H9 (cell line): ENCODE measurements at regions not wholly inside any gene's neighbourhood (a gene's known extent, or its start where the extent isn't known, plus 50 kb on each side); places are given as distances from the start of the nearest gene placed in this dataset.

Source experiments
- DNase-seq: peaks from one replicate; pipeline ENCODE4 v3.0.0-alpha.2; 2017
- H2AFZ ChIP-seq: one replicate; pipeline ENCODE4 v1.6.1; 2013; ENCODE audit warnings: mild to moderate bottlenecking, low read length, control low read depth, moderate library complexity
- H2AK5ac ChIP-seq: 2 replicates; pipeline ENCODE4 v1.6.1; 2013; ENCODE audit warnings: low read length, control low read depth, mixed read lengths; ENCODE audit not compliant: insufficient read length
- H2BK120ac ChIP-seq: one replicate; pipeline ENCODE4 v1.6.1; 2013; ENCODE audit warnings: low read depth, mild to moderate bottlenecking, low read length, control low read depth, inconsistent platforms; ENCODE audit not compliant: poor library complexity, severe bottlenecking
- H2BK12ac ChIP-seq: 2 replicates; pipeline ENCODE4 v1.6.1; 2013; ENCODE audit warnings: low read length, control low read depth, mixed read lengths, low read depth; ENCODE audit not compliant: insufficient read length
- H2BK15ac ChIP-seq: 2 replicates; pipeline ENCODE4 v1.6.1; 2013; ENCODE audit warnings: low read depth, low read length, control low read depth
- H2BK20ac ChIP-seq: one replicate; pipeline ENCODE4 v1.6.1; 2013; ENCODE audit warnings: low read depth, mild to moderate bottlenecking, low read length, control low read depth, inconsistent platforms; ENCODE audit not compliant: poor library complexity, severe bottlenecking
- H2BK5ac ChIP-seq: 2 replicates; pipeline ENCODE4 v1.6.1; 2013; ENCODE audit warnings: low read length, control low read depth, mixed read lengths; ENCODE audit not compliant: insufficient read length
- H3K14ac ChIP-seq: 2 replicates; pipeline ENCODE4 v1.6.1; 2013; ENCODE audit warnings: low read length, control low read depth; ENCODE audit not compliant: insufficient read depth
- H3K18ac ChIP-seq: 2 replicates; pipeline ENCODE4 v1.6.1; 2013; ENCODE audit warnings: low read depth, mild to moderate bottlenecking, mixed read lengths, low read length, control low read depth; ENCODE audit not compliant: insufficient read length
- H3K23ac ChIP-seq: 2 replicates; pipeline ENCODE4 v1.6.1; 2013; ENCODE audit warnings: low read length, control low read depth, mixed read lengths, low read depth; ENCODE audit not compliant: insufficient read length
- H3K23me2 ChIP-seq: 2 replicates; pipeline ENCODE4 v1.6.1; 2013; ENCODE audit warnings: low read depth, mild to moderate bottlenecking, mixed read lengths, low read length, control low read depth; ENCODE audit not compliant: insufficient read length, poor library complexity, severe bottlenecking
- H3K27ac ChIP-seq: 2 replicates; pipeline ENCODE4 v1.5.1; 2013; ENCODE audit warnings: low read length, control low read depth, mixed read lengths, low read depth; ENCODE audit not compliant: insufficient read length
- H3K27me3 ChIP-seq: 2 replicates; pipeline ENCODE4 v1.6.1; 2013; ENCODE audit warnings: low read length, control low read depth, inconsistent platforms; ENCODE audit not compliant: insufficient read depth
- H3K4ac ChIP-seq: 2 replicates; pipeline ENCODE4 v1.6.1; 2013; ENCODE audit warnings: low read depth, mild to moderate bottlenecking, control low read depth, inconsistent platforms, low read length, moderate library complexity
- H3K4me1 ChIP-seq: 2 replicates; pipeline ENCODE4 v1.6.1; 2013; ENCODE audit warnings: low read length, control low read depth, inconsistent platforms; ENCODE audit not compliant: insufficient read depth
- H3K4me2 ChIP-seq: 2 replicates; pipeline ENCODE4 v1.6.1; 2013; ENCODE audit warnings: low read length, control low read depth, mixed read lengths; ENCODE audit not compliant: insufficient read length, insufficient read depth
- H3K56ac ChIP-seq: 2 replicates; pipeline ENCODE4 v1.6.1; 2013; ENCODE audit warnings: low read depth, mild to moderate bottlenecking, mixed read lengths, low read length, control low read depth; ENCODE audit not compliant: insufficient read length
- H3K79me1 ChIP-seq: 2 replicates; pipeline ENCODE4 v1.6.1; 2013; ENCODE audit warnings: low read depth, mild to moderate bottlenecking, moderate library complexity, low read length, control low read depth, inconsistent platforms; ENCODE audit not compliant: insufficient read depth, poor library complexity, severe bottlenecking
- H3K79me2 ChIP-seq: 2 replicates; pipeline ENCODE4 v1.6.1; 2013; ENCODE audit warnings: low read length, control low read depth, inconsistent platforms; ENCODE audit not compliant: insufficient read depth
- H3K9ac ChIP-seq: 2 replicates; pipeline ENCODE4 v1.6.1; 2013; ENCODE audit warnings: low read length, control low read depth, mixed read lengths; ENCODE audit not compliant: insufficient read length; ENCODE audit errors: extremely low read depth
- H3K9me3 ChIP-seq: one replicate; pipeline ENCODE4 v1.6.1; 2013; ENCODE audit warnings: low read depth, low read length, inconsistent platforms; ENCODE audit not compliant: control insufficient read depth
- H3T11ph ChIP-seq: one replicate; pipeline ENCODE4 v1.6.1; 2013; ENCODE audit warnings: mild to moderate bottlenecking, low read length, control low read depth, inconsistent platforms
- H4K20me1 ChIP-seq: one replicate; pipeline ENCODE4 v1.6.1; 2013; ENCODE audit not compliant: control insufficient read depth, insufficient read length, insufficient read depth
- H4K5ac ChIP-seq: 2 replicates; pipeline ENCODE4 v1.6.1; 2013; ENCODE audit warnings: low read depth, mild to moderate bottlenecking, mixed read lengths, low read length, control low read depth; ENCODE audit not compliant: insufficient read length
- H4K8ac ChIP-seq: replicated peaks from 2 replicates; pipeline ENCODE4 v1.6.1; 2013; ENCODE audit warnings: low read length, control low read depth, mixed read lengths, low read depth; ENCODE audit not compliant: insufficient read length
- H4K91ac ChIP-seq: 2 replicates; pipeline ENCODE4 v1.6.1; 2013; ENCODE audit warnings: low read depth, mild to moderate bottlenecking, moderate library complexity, mixed read lengths, low read length, control low read depth; ENCODE audit not compliant: insufficient read length
- H3K27ac Mint-ChIP-seq, 3 experiments: 2 replicates in 2 of 3; 3 replicates in 1 of 3; pipeline ENCODE4 v1.8.0; 2020 to 2021; ENCODE audit warnings: mixed read lengths in 3 of 3, mild to moderate bottlenecking in 1 of 3, moderate library complexity in 1 of 3
- H3K27me3 Mint-ChIP-seq: 2 replicates; pipeline ENCODE4 v1.8.0; 2021; ENCODE audit warnings: low read depth, mild to moderate bottlenecking, moderate library complexity, mixed read lengths
- H3K36me3 Mint-ChIP-seq, 3 experiments: 2 replicates in 2 of 3; 3 replicates in 1 of 3; pipeline ENCODE4 v1.8.0; 2020 to 2021; ENCODE audit warnings: low read depth in 3 of 3, mixed read lengths in 3 of 3; ENCODE audit not compliant: insufficient read depth in 1 of 3
- H3K4me1 Mint-ChIP-seq, 2 experiments: 2 replicates each; pipeline ENCODE4 v1.8.0; 2020; ENCODE audit warnings: mixed read lengths in 2 of 2
- H3K4me3 Mint-ChIP-seq, 2 experiments: 2 replicates in 1 of 2; 3 replicates in 1 of 2; pipeline ENCODE4 v1.8.0; 2020 to 2021; ENCODE audit warnings: mild to moderate bottlenecking in 2 of 2, mixed read lengths in 2 of 2, moderate library complexity in 1 of 2
- H3K9me3 Mint-ChIP-seq, 2 experiments: 2 replicates in 1 of 2; 3 replicates in 1 of 2; pipeline ENCODE4 v1.8.0; 2020; ENCODE audit warnings: mild to moderate bottlenecking in 2 of 2, mixed read lengths in 2 of 2, moderate library complexity in 1 of 2
- CTCF ChIP-seq: fragments of 200-600 bp; sonication (generic); conservative IDR thresholded peaks from 3 replicates; pipeline ENCODE4 v1.8.0; 2021; ENCODE audit warnings: antibody characterized with exemption, mild to moderate bottlenecking
- WGBS: extraction: QIAGEN DNeasy Blood & Tissue Kit; methylation state at CpG from one replicate; pipeline ENCODE4 v1.1.7; 2013; ENCODE audit warnings: missing lambda C conversion rate, low lambda C conversion rate, mixed read lengths; ENCODE audit not compliant: insufficient read length; ENCODE audit errors: extremely low coverage; 5-methylcytosine and 5-hydroxymethylcytosine counted together

GRCh38 chr2:59181347-59181746 lies 940.2 kb upstream of the FANCL start:
- DNase-seq = no peak
- Histone ChIP-seq H3K27ac (no peak overlapping the region), H4K91ac (no peak overlapping the region), H2BK20ac (no peak overlapping the region), H3K9ac (no peak overlapping the region), H3T11ph (no peak overlapping the region), H3K23ac (no peak overlapping the region), H3K18ac (no peak overlapping the region), H2BK120ac (no peak overlapping the region), H2BK15ac (no peak overlapping the region), H4K20me1 (no peaks in the 10 kb centered on the region), H3K9me3 (no peaks in the 10 kb centered on the region), H3K79me2 (no peaks in the 10 kb centered on the region), H4K8ac (no peak overlapping the region), H2BK5ac (no peak overlapping the region), H3K4me1 (no peaks in the 10 kb centered on the region), H3K4ac (no peak overlapping the region), H3K27me3 (no peaks in the 10 kb centered on the region), H2BK12ac (no peak overlapping the region), H3K14ac (no peak overlapping the region), H2AK5ac (no peak overlapping the region), H3K23me2 (no peaks in the 10 kb centered on the region), H4K5ac (no peak overlapping the region), H3K4me2 (no peak overlapping the region), H2AFZ (no peak overlapping the region), H3K56ac (no peak overlapping the region), H3K79me1 (no peaks in the 10 kb centered on the region)
- Mint-ChIP-seq H3K27me3 (peaks cover 10% of the 10 kb centered on the region), H3K9me3 (no peaks in the 10 kb centered on the region), H3K4me1 (peaks cover 19 to 28% of the 10 kb centered on the region in 2 experiments), H3K27ac (no peak overlapping the region), H3K4me3 (no peak overlapping the region), H3K36me3 (no peaks in the 10 kb centered on the region)
- WGBS = no CpG with 5 or more reads among the region's 2 CpGs
- TF ChIP-seq CTCF = no peak
